Smooth muscle cell (in vitro differentiated cells): ENCODE measurements at regions not wholly inside any gene's neighbourhood (a gene's known extent, or its start where the extent isn't known, plus 50 kb on each side); places are given as distances from the start of the nearest gene placed in this dataset.

ENCODE experiments used
- DNase-seq: peaks from one replicate; lab custom pipeline; 2025; ENCODE audit not compliant: unreplicated experiment; lab: John Stamatoyannopoulos, UW
- H2AFZ ChIP-seq: fragments of 200-600 bp; sonication (generic); 2 replicates; pipeline ENCODE4 v1.6.0; 2016; ENCODE audit warnings: antibody characterized with exemption, low read depth, mild to moderate bottlenecking
- H3F3A ChIP-seq: fragments of 200-600 bp; sonication (generic); 2 replicates; pipeline ENCODE4 v1.6.0; 2017; ENCODE audit warnings: antibody characterized with exemption, low read depth
- H3K27ac ChIP-seq: fragments of 200-600 bp; sonication (generic); 2 replicates; pipeline ENCODE4 v1.5.1; 2016; ENCODE audit warnings: low read depth, mild to moderate bottlenecking
- H3K27me3 ChIP-seq: fragments of 200-600 bp; sonication (generic); 2 replicates; pipeline ENCODE4 v1.6.1; 2016; ENCODE audit warnings: low read depth, mild to moderate bottlenecking
- H3K36me3 ChIP-seq: fragments of 200-600 bp; sonication (generic); 2 replicates; pipeline ENCODE4 v1.5.1; 2016; ENCODE audit warnings: low read depth
- H3K4me1 ChIP-seq: fragments of 200-600 bp; sonication (generic); 2 replicates; pipeline ENCODE4 v1.5.1; 2016; ENCODE audit warnings: low read depth
- H3K4me2 ChIP-seq: fragments of 200-600 bp; sonication (generic); 2 replicates; pipeline ENCODE4 v1.6.0; 2016; ENCODE audit warnings: mild to moderate bottlenecking
- H3K4me3 ChIP-seq: fragments of 200-600 bp; sonication (generic); 2 replicates; pipeline ENCODE4 v1.5.1; 2016; ENCODE audit warnings: mild to moderate bottlenecking
- H3K79me2 ChIP-seq: fragments of 200-600 bp; sonication (generic); 2 replicates; pipeline ENCODE4 v1.6.0; 2016; ENCODE audit warnings: low read depth, mild to moderate bottlenecking
- H3K9ac ChIP-seq: fragments of 200-600 bp; sonication (generic); 2 replicates; pipeline ENCODE4 v1.6.0; 2016; ENCODE audit warnings: low read depth
- H3K9me3 ChIP-seq: fragments of 200-600 bp; sonication (generic); replicated peaks from 2 replicates; pipeline ENCODE4 v1.5.1; 2016; ENCODE audit warnings: low read depth
- H4K20me1 ChIP-seq: fragments of 200-600 bp; sonication (generic); 2 replicates; pipeline ENCODE4 v1.6.0; 2016; ENCODE audit warnings: low read depth
- WGBS: methylation state at CpG from one replicate; pipeline ENCODE4 v1.1.7; 2016; ENCODE audit warnings: low lambda C conversion rate; 5-methylcytosine and 5-hydroxymethylcytosine counted together
- TF ChIP-seq, protein P1 (sequence below): fragments of 200-600 bp; sonication (generic); IDR thresholded peaks from 2 replicates; pipeline ENCODE4 v1.5.1; 2017; ENCODE audit warnings: borderline replicate concordance, mild to moderate bottlenecking, antibody characterized with exemption; ENCODE audit not compliant: insufficient read depth, poor library complexity, severe bottlenecking

DNA sequence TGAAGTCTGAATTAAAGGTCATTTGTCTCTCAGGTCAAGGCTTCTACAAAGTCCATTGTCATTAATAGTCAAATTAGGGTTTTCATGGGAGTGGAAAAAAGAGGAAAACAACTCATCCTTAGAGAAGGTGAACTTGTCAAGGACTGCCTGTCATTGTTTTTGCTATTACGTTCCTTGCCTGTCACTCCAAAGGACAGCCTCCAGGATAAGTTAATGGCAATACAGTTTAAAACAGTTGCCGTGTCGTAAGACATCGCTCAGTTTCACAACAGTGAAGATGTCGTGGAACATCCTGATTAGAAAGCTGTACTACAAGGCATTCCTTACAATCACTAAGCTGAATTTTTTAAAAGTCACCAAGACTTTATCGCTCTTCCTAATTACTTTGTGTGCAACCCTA, 466.8 kb upstream of the SMIM31 start:
- no peak overlapping the region for H3K27ac ChIP-seq
- WGBS, result 84% methylated on average over 6 of the region's 6 CpGs
- H3K4me1 ChIP-seq, result no peaks in the 10 kb centered on the region

DNA sequence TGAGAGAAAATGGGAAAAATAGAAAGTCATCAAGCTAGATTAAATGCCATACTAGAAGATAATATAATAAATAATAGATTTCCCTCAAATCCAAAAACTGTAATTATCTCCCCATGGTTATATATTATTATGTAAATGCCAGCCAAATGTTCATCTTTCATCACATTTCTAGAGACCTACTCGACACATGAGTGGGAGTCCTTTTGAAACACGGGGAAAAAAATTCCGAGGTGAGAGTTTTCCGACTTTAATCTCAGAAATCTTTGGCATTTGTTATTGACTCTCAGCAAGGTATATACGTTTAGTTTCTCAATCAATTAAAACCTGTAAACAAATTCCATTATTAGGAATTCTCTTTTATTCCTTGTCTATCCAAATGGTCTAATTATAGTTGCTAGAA, 465.4 kb upstream of the SMIM31 start:
- no peaks in the 10 kb centered on the region for H3K27me3 ChIP-seq
- H3F3A ChIP-seq, result no peaks in the 10 kb centered on the region
- DNase-seq, result no peak
- no peak overlapping the region for H3K4me3 ChIP-seq
- H3K9ac ChIP-seq, result no peak overlapping the region
- H4K20me1 ChIP-seq, result no peaks in the 10 kb centered on the region
- no peaks in the 10 kb centered on the region for H3K9me3 ChIP-seq
- H3K4me1 ChIP-seq, result no peaks in the 10 kb centered on the region
- no peak overlapping the region for H3K27ac ChIP-seq
- H3K4me2 ChIP-seq, result no peak overlapping the region
- TF ChIP-seq, protein P1, sequence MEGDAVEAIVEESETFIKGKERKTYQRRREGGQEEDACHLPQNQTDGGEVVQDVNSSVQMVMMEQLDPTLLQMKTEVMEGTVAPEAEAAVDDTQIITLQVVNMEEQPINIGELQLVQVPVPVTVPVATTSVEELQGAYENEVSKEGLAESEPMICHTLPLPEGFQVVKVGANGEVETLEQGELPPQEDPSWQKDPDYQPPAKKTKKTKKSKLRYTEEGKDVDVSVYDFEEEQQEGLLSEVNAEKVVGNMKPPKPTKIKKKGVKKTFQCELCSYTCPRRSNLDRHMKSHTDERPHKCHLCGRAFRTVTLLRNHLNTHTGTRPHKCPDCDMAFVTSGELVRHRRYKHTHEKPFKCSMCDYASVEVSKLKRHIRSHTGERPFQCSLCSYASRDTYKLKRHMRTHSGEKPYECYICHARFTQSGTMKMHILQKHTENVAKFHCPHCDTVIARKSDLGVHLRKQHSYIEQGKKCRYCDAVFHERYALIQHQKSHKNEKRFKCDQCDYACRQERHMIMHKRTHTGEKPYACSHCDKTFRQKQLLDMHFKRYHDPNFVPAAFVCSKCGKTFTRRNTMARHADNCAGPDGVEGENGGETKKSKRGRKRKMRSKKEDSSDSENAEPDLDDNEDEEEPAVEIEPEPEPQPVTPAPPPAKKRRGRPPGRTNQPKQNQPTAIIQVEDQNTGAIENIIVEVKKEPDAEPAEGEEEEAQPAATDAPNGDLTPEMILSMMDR, result no peak
- H3K79me2 ChIP-seq, result no peaks in the 10 kb centered on the region
- no peaks in the 10 kb centered on the region for H3K36me3 ChIP-seq
- 88% methylated on average over 5 of the region's 5 CpGs for WGBS
- no peak overlapping the region for H2AFZ ChIP-seq

More for the DNA sequence above, 466.8 kb upstream of the SMIM31 start:
- Histone ChIP-seq H3F3A (no peaks in the 10 kb centered on the region), H3K79me2 (no peaks in the 10 kb centered on the region), H3K4me3 (no peak overlapping the region), H3K9ac (no peak overlapping the region), H2AFZ (no peak overlapping the region), H3K36me3 (no peaks in the 10 kb centered on the region), H3K9me3 (no peaks in the 10 kb centered on the region), H4K20me1 (no peaks in the 10 kb centered on the region), H3K27me3 (no peaks in the 10 kb centered on the region), H3K4me2 (no peak overlapping the region)
- DNase-seq, result no peak
- TF ChIP-seq, protein P1, result no peak

DNA sequence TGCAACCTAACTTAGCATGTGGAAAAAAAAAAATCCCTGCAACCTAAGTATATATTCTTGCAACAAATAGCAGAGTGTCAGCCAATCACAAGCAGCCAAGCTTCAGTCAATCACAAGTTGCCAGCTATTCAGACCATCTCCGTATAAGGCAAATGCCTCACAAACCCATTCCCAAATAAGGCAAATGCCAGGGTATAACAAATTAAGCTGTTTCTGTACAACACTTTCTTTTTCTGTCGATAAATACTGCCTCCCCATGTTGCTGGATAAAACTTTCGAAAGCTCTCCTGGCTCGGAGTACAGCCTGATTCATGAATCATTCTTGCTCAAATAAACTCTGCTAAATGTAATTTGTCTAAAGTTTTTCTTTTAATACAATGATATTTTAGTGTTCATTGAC, 460.7 kb upstream of the SMIM31 start:
- no peak overlapping the region for H3K9ac ChIP-seq
- H4K20me1 ChIP-seq, result no peaks in the 10 kb centered on the region
- H3K27ac ChIP-seq, result no peak overlapping the region
- no peaks in the 10 kb centered on the region for H3K79me2 ChIP-seq
- H2AFZ ChIP-seq, result no peak overlapping the region
- no peaks in the 10 kb centered on the region for H3K36me3 ChIP-seq
- no peak for DNase-seq
- TF ChIP-seq, protein P1, result no peak
- WGBS, result 68% methylated on average over 4 of the region's 4 CpGs
- no peaks in the 10 kb centered on the region for H3K27me3 ChIP-seq
- no peak overlapping the region for H3K4me3 ChIP-seq
- no peaks in the 10 kb centered on the region for H3K9me3 ChIP-seq
- no peaks in the 10 kb centered on the region for H3F3A ChIP-seq
- H3K4me2 ChIP-seq, result no peak overlapping the region
- H3K4me1 ChIP-seq, result no peaks in the 10 kb centered on the region

DNA sequence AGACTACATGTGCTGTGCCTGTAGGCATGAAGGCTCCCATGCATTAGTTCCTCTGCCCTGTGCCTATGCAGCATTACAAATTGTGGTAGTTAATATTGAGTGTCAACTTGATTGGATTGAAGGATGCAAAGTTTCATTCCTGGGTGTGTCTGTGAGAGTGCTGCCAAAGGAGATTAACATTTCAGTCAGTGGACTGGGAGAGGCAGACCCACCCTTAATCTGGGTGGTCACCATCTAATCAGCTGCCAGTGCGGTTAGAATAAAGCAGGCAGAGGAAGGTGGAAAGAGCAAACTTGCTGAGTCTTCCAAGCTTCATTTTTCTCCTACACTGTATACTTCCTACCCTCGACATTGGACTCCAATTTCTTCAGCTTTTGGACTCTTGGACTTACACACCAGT, 460.2 kb upstream of the SMIM31 start:
- Histone ChIP-seq H3F3A (no peaks in the 10 kb centered on the region), H3K4me1 (no peaks in the 10 kb centered on the region), H2AFZ (no peak overlapping the region), H3K79me2 (no peaks in the 10 kb centered on the region), H3K4me3 (no peak overlapping the region), H3K27me3 (no peaks in the 10 kb centered on the region), H3K9me3 (no peaks in the 10 kb centered on the region), H3K27ac (no peak overlapping the region), H3K36me3 (no peaks in the 10 kb centered on the region), H3K4me2 (no peak overlapping the region), H3K9ac (no peak overlapping the region), H4K20me1 (no peaks in the 10 kb centered on the region)
- TF ChIP-seq, protein P1, result no peak
- DNase-seq, result no peak
- WGBS, result 89% methylated on average over 2 of the region's 2 CpGs
